ENCODE measurements at regions not wholly inside any gene's neighbourhood (a gene's known extent, or its start where the extent isn't known, plus 50 kb on each side); places are given as distances from the start of the nearest gene placed in this dataset.

DNA sequence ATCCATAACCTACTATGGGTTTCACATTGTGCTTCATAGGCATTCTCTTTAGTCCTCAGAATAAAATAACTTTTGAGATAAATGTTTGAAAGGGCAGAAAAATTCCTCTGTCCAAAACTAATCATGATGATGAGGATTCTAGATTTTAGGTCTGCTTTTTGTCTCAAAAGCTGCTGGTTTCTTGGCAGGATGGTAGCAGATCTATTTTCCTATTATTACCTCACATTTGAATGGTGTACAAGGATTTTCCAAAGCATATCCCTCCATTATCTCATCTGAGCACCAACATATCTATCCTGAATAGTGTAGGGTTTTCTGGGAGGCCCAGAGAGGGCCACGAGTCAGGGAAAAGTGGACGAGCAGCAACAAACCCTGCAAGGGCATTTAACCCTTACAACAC is 201.9 kb downstream of the PLPP3 start (continued):
- TF ChIP-seq, protein P1, sequence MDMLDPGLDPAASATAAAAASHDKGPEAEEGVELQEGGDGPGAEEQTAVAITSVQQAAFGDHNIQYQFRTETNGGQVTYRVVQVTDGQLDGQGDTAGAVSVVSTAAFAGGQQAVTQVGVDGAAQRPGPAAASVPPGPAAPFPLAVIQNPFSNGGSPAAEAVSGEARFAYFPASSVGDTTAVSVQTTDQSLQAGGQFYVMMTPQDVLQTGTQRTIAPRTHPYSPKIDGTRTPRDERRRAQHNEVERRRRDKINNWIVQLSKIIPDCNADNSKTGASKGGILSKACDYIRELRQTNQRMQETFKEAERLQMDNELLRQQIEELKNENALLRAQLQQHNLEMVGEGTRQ (IDR thresholded peaks at IDR 0.05; ENCODE audit: borderline replicate concordance, low read depth, low read length) = no peak
- TF ChIP-seq, protein P2, sequence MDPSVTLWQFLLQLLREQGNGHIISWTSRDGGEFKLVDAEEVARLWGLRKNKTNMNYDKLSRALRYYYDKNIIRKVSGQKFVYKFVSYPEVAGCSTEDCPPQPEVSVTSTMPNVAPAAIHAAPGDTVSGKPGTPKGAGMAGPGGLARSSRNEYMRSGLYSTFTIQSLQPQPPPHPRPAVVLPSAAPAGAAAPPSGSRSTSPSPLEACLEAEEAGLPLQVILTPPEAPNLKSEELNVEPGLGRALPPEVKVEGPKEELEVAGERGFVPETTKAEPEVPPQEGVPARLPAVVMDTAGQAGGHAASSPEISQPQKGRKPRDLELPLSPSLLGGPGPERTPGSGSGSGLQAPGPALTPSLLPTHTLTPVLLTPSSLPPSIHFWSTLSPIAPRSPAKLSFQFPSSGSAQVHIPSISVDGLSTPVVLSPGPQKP (IDR thresholded peaks at IDR 0.05; ENCODE audit: low read depth, low read length) = no peak
- TF ChIP-seq CHD2 (IDR thresholded peaks at IDR 0.05; ENCODE audit: borderline replicate concordance, low read depth, low read length) (no peak), DPF2 (IDR thresholded peaks at IDR 0.05) (no peak), SIX5 (IDR thresholded peaks at IDR 0.05; ENCODE audit: low read depth, low read length, severe bottlenecking) (no peak)
- TF ChIP-seq, protein P3, sequence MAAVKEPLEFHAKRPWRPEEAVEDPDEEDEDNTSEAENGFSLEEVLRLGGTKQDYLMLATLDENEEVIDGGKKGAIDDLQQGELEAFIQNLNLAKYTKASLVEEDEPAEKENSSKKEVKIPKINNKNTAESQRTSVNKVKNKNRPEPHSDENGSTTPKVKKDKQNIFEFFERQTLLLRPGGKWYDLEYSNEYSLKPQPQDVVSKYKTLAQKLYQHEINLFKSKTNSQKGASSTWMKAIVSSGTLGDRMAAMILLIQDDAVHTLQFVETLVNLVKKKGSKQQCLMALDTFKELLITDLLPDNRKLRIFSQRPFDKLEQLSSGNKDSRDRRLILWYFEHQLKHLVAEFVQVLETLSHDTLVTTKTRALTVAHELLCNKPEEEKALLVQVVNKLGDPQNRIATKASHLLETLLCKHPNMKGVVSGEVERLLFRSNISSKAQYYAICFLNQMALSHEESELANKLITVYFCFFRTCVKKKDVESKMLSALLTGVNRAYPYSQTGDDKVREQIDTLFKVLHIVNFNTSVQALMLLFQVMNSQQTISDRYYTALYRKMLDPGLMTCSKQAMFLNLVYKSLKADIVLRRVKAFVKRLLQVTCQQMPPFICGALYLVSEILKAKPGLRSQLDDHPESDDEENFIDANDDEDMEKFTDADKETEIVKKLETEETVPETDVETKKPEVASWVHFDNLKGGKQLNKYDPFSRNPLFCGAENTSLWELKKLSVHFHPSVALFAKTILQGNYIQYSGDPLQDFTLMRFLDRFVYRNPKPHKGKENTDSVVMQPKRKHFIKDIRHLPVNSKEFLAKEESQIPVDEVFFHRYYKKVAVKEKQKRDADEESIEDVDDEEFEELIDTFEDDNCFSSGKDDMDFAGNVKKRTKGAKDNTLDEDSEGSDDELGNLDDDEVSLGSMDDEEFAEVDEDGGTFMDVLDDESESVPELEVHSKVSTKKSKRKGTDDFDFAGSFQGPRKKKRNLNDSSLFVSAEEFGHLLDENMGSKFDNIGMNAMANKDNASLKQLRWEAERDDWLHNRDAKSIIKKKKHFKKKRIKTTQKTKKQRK (IDR thresholded peaks at IDR 0.05; ENCODE audit: low read depth, low read length) = no peak
